Ectodermal cell (in vitro differentiated cells): ENCODE measurements at regions not wholly inside any gene's neighbourhood (a gene's known extent, or its start where the extent isn't known, plus 50 kb on each side); places are given as distances from the start of the nearest gene placed in this dataset.
"Not testable (repeated sequence)": the region's sequence is repeated elsewhere in the genome, so short reads cannot be mapped to it uniquely, and the experiment has no call there.

Source experiments
- H3K27ac ChIP-seq: 2 replicates; pipeline ENCODE4 v1.7.0; 2013; ENCODE audit warnings: mild to moderate bottlenecking, low read depth, low read length; ENCODE audit not compliant: insufficient read depth, poor library complexity, severe bottlenecking
- H3K27me3 ChIP-seq: 2 replicates; pipeline ENCODE4 v1.7.0; 2013; ENCODE audit warnings: mild to moderate bottlenecking, low read length; ENCODE audit not compliant: insufficient read depth, control insufficient read depth, poor library complexity, severe bottlenecking
- H3K36me3 ChIP-seq: one replicate; pipeline ENCODE4 v1.7.0; 2013; ENCODE audit warnings: low read length; ENCODE audit not compliant: control insufficient read depth, insufficient read depth
- H3K4me1 ChIP-seq: one replicate; pipeline ENCODE4 v1.7.0; 2013; ENCODE audit warnings: low read length; ENCODE audit not compliant: control insufficient read depth, insufficient read depth
- H3K4me3 ChIP-seq: 2 replicates; pipeline ENCODE4 v1.7.0; 2013; ENCODE audit warnings: low read depth, low read length, control low read depth; ENCODE audit not compliant: insufficient read depth
- H3K9me3 ChIP-seq: 2 replicates; pipeline ENCODE4 v1.7.0; 2013; ENCODE audit warnings: mild to moderate bottlenecking, low read length, moderate library complexity; ENCODE audit not compliant: control insufficient read depth
- WGBS, 2 experiments: methylation state at CpG; one replicate each; pipeline ENCODE4 v1.1.7; 2013; ENCODE audit warnings: missing lambda C conversion rate in 2 of 2; 5-methylcytosine and 5-hydroxymethylcytosine counted together

DNA sequence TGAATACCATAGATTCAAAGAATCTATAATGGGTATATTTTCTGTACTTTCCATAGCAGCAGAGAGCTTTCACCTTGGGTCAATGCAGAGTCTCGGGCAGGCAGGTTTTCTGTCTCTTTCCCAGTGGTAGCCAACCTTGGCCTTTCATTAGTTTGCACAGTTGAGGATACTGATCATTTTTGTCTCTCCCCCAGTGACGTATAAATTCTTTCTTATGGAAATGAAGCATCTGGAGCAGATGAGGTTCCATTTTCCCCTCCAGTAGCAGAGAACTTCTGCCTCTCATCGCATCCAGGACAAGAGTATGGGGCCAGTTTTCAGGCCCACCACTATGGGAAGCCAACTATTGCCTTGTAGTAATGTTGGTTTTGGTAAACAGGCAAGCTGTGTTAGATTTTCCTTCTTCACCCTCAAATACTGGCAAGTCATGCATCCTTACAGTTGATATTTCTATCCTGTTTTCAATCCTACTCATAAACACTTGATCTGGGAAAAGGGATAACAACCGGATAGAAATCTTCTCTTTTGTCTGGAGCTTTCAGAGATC is 845.2 kb upstream of the CDH18 start:
- Histone ChIP-seq H3K4me1 (peaks cover 4% of the 10 kb centered on the region), H3K36me3 (no peaks in the 10 kb centered on the region), H3K27me3 (no peaks in the 10 kb centered on the region), H3K9me3 (no peaks in the 10 kb centered on the region), H3K4me3 (no peak overlapping the region), H3K27ac (no peak overlapping the region)
- WGBS, 2 experiments, result 80 to 87% methylated on average over 4 of the region's 4 CpGs

DNA sequence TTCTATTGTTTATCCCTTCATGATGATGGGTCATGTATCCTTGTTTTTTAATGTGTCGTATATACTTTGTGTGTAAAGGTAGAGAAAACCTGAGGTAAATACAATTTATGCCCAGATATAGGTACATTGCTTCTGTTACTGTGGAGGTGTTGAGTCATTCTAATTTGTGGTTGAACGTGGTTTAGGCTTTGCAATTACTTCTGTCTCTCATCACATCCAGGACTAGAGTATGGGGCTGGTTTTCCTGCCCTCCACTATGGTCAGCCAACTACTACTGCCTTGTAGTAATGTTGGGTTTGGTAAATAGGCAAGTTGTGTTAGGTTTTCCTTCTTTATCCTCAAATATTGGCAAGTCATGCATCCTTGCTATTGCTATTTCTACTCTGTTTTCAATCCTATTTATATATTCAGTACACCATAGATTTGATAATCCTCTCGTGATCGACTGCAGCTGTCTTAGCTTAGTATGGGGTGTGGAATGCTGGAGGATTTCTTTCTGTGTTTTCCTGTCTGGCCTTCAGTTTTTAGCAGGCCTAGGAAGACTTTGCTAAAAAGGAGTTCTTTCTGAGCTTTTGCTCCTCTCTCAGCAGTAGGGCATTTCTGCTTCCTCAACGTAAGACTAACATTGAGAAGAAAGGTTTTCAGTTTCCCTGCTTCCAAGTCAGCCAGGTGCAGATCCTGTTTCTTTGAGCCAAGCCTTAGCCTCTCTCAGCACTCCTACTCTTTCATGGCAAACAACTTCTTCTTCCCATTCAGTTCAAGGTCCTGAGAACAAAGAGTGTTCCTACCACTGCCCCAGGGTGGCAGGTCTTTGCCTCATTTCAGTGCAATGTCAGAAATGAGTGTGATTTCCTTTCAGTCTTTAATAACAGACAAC is 844.4 kb upstream of the CDH18 start:
- H3K4me3 ChIP-seq, result no peak overlapping the region
- no peak overlapping the region for H3K27ac ChIP-seq
- no peaks in the 10 kb centered on the region for H3K9me3 ChIP-seq
- WGBS, 2 experiments, result 82 to 83% methylated on average over 4 of the region's 5 CpGs
- H3K36me3 ChIP-seq, result no peaks in the 10 kb centered on the region
- H3K27me3 ChIP-seq, result no peaks in the 10 kb centered on the region
- H3K4me1 ChIP-seq, result peaks cover 4% of the 10 kb centered on the region

- not testable (repeated sequence) for H3K4me1 ChIP-seq
Observed at GRCh38 chr5:20825951-20826350, 838.0 kb upstream of the CDH18 start.

DNA sequence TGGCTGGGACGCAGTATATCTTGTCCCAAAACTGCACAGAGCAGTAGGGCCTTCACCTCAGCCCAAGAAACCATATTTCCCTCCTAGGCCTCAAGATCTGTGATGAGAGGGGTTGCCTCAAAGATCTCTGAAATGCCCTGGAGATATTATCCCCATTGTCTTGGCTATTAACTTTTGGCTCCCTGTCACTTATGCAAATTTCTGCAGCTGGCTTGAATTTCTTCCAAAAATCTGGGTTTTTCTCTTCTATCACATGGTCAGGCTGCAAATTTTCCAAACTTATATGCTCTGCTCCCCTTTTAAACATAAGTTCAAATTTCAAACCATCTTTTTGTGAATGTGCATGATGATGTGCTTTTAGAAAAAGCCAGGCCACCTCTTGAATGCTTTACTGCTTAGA is 809.2 kb upstream of the CDH18 start:
- H3K27me3 ChIP-seq, H3K4me1 ChIP-seq, H3K27ac ChIP-seq, H3K9me3 ChIP-seq, H3K36me3 ChIP-seq, H3K4me3 ChIP-seq: not testable (repeated sequence)
- WGBS, 2 experiments, result 86 to 100% methylated on average over 1 of the region's 1 CpG

More at GRCh38 chr5:20825951-20826350, 838.0 kb upstream of the CDH18 start:
- H3K27ac ChIP-seq, H3K4me3 ChIP-seq, H3K9me3 ChIP-seq, H3K27me3 ChIP-seq, H3K36me3 ChIP-seq: not testable (repeated sequence)
- WGBS, 2 experiments, result no CpG with 5 or more reads among the region's 1 CpG

GRCh38 chr5:20784755-20785154 is 796.8 kb upstream of the CDH18 start:
- H3K27me3 ChIP-seq, result not testable (repeated sequence)

GRCh38 chr5:20783484-20783883 is 795.5 kb upstream of the CDH18 start:
- not testable (repeated sequence) for H3K9me3 ChIP-seq, H3K4me1 ChIP-seq, H3K27ac ChIP-seq, H3K36me3 ChIP-seq, H3K27me3 ChIP-seq, H3K4me3 ChIP-seq
- WGBS, 2 experiments, result 86% methylated on average over 2 of the region's 2 CpGs; no CpG with 5 or more reads in 1 of the 2 experiments

More at GRCh38 chr5:20784755-20785154, 796.8 kb upstream of the CDH18 start:
- H3K4me1 ChIP-seq, H3K27ac ChIP-seq, H3K36me3 ChIP-seq, H3K4me3 ChIP-seq, H3K9me3 ChIP-seq: not testable (repeated sequence)
- 89 to 100% methylated on average over 2 of the region's 5 CpGs for WGBS, 2 experiments

- not testable (repeated sequence) for H3K27me3 ChIP-seq, H3K4me3 ChIP-seq, H3K4me1 ChIP-seq, H3K9me3 ChIP-seq, H3K27ac ChIP-seq, H3K36me3 ChIP-seq
- WGBS, 2 experiments, result 100% methylated on average over 1 of the region's 2 CpGs; no CpG with 5 or more reads in 1 of the 2 experiments
Observed at GRCh38 chr5:20771338-20771737, 783.3 kb upstream of the CDH18 start.

- not testable (repeated sequence) for H3K9me3 ChIP-seq, H3K4me1 ChIP-seq, H3K27ac ChIP-seq, H3K36me3 ChIP-seq, H3K4me3 ChIP-seq, H3K27me3 ChIP-seq
- no CpG with 5 or more reads among the region's 2 CpGs for WGBS, 2 experiments
Observed at GRCh38 chr5:20765074-20765473, 777.1 kb upstream of the CDH18 start.

GRCh38 chr5:20759459-20759858 is 771.5 kb upstream of the CDH18 start:
- not testable (repeated sequence) for H3K4me3 ChIP-seq, H3K9me3 ChIP-seq, H3K27me3 ChIP-seq, H3K4me1 ChIP-seq, H3K36me3 ChIP-seq, H3K27ac ChIP-seq

GRCh38 chr5:20752179-20752578 is 764.2 kb upstream of the CDH18 start:
- H3K27me3 ChIP-seq, H3K9me3 ChIP-seq, H3K27ac ChIP-seq, H3K36me3 ChIP-seq, H3K4me1 ChIP-seq, H3K4me3 ChIP-seq: not testable (repeated sequence)
- WGBS, 2 experiments, result no CpG with 5 or more reads among the region's 2 CpGs
